Heart left ventricle (tissue), 16 donors: ENCODE measurements at regions not wholly inside any gene's neighbourhood (a gene's known extent, or its start where the extent isn't known, plus 50 kb on each side); places are given as distances from the start of the nearest gene placed in this dataset.

ENCODE experiments used
- ATAC-seq, 4 donors: fragments of 200-7000 bp; cut with Tn5 transposase; one replicate each; pipeline ENCODE4 v1.9.1; 2020 to 2022; ENCODE audit warnings: moderate library complexity in 4 of 4, mild to moderate bottlenecking in 3 of 4, moderate number of reproducible peaks in 1 of 4
- DNase-seq, 5 donors: peaks; one replicate each; pipeline ENCODE4 v3.0.0-alpha.2; 2020
- H3K27ac ChIP-seq, 12 donors: fragments of 200-600 bp; sonication (generic) in 4 of 12; one replicate each; pipeline versions ENCODE4 v1.5.0 to v1.8.0; 2016 to 2022; ENCODE audit warnings: mild to moderate bottlenecking in 2 of 12
- H3K27me3 ChIP-seq, 9 donors: fragments of 200-600 bp; sonication (generic) in 2 of 9; one replicate each; pipeline versions ENCODE4 v1.5.1 to v1.8.0; 2016 to 2022; ENCODE audit warnings: mild to moderate bottlenecking in 3 of 9
- H3K36me3 ChIP-seq, 9 donors: fragments of 200-600 bp; sonication (generic) in 2 of 9; one replicate each; pipeline versions ENCODE4 v1.5.0 to v1.8.0; 2018 to 2022; ENCODE audit warnings: mild to moderate bottlenecking in 2 of 9
- H3K4me1 ChIP-seq, 12 donors: fragments of 200-600 bp; sonication (generic) in 4 of 12; one replicate each; pipeline versions ENCODE4 v1.5.0 to v1.8.0; 2016 to 2022; ENCODE audit warnings: mild to moderate bottlenecking in 3 of 12
- H3K4me3 ChIP-seq, 12 donors: fragments of 200-600 bp; sonication (generic) in 4 of 12; one replicate each; pipeline versions ENCODE4 v1.5.0 to v1.8.0; 2017 to 2022; ENCODE audit warnings: mild to moderate bottlenecking in 9 of 12, moderate library complexity in 4 of 12
- H3K9me3 ChIP-seq, 12 donors: fragments of 200-600 bp; sonication (generic) in 4 of 12; one replicate each; pipeline versions ENCODE4 v1.5.0 to v1.8.0; 2016 to 2022; ENCODE audit warnings: mild to moderate bottlenecking in 1 of 12
- POLR2A ChIP-seq, 2 donors: fragments of 450-650 bp; IDR thresholded peaks; one replicate each; pipeline ENCODE4 v1.6.1; 2017; ENCODE audit warnings: antibody characterized with exemption in 2 of 2, mild to moderate bottlenecking in 2 of 2, moderate library complexity in 2 of 2
- WGBS, 4 donors: extraction: QIAGEN DNeasy Blood & Tissue Kit in 2 of 4; methylation state at CpG; one replicate each; pipeline versions ENCODE4 v1.1.5 to v1.1.7; 2013 to 2018; 5-methylcytosine and 5-hydroxymethylcytosine counted together
- intact Hi-C, 10 donors: fragments of 100-400 bp; cut with DNase I; formaldehyde crosslinking; loops; one replicate each; pipeline versions ENCODE4 v1.11.1 to v1.14.2; 2022
- TF ChIP-seq, protein P1 (sequence below), 12 donors: fragments of 200-600 bp; sonication (generic) in 4 of 12; IDR thresholded peaks; one replicate each; pipeline versions ENCODE4 v1.5.0 to v1.8.0; 2018 to 2022; ENCODE audit warnings: antibody characterized with exemption in 12 of 12, mild to moderate bottlenecking in 5 of 12
- donor health status: ischemic (EF 13 %, LVEDD 7.1; RV severe dilation, severe dysfunction).
- donor health status: healthy with polysubstance abuse.
- donor health status: DM: no; HTN: yes; CAD: no.
- donor health status: DM: no; HTN: no; CAD: no.
- donor health status: ischemic (EF 25% LVEDD 6.9; RV normal size, moderate dysfunction).
- donor health status: ischemic (EF 25% LVEDD 5.7; RV mildly dilated, moderate dysfunction).
- donor health status: healthy.
- donor health status: DM: yes; HTN: yes; CAD: no.
- donor health status: ischemic (EF 35%, LVEDD 5.7; RV mildly dilated, moderate dysfunction).
- donor health status: nonischemic (EF 11% LVEDD 7.7; RV severe dilation, severe dysfunction).
- donor health status: DM: yes; HTN: yes; CAD: no.
- donor health status: PGD.
- donor health status: ischemic (EF 29% LVEDD 5.4; RV normal size, mild dysfunction).
- donor health status: nonischemic (EF 23%, LVEDD 6.1; RV moderate dilation, normal function).

DNA sequence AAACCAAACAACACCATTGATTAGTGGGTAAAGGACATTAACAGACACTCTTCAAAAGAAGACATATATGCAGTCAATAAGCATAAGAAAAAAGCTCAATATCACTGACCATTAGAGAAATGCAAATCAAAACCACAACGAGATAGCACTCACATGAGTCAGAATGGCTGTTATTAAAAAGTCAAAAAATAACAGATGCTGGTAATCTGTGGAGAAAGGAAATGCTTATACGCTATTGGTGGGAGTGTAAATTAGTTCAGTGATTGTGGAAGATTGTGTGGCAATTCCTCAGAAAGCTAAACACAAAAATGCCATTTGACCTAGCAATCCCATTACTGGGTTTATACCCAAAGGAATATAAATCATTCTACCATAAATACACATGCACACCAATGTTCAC, 182.6 kb downstream of the TRPC6 start:
- intact Hi-C loops: no loop called here
- Histone ChIP-seq H3K4me1 (peaks cover 0 to 9% (median 0%) of the 10 kb centered on the region in 12 donors), H3K4me3 (no peak overlapping the region), H3K27me3 (no peaks in the 10 kb centered on the region), H3K9me3 (peaks cover 0 to 4% (median 0%) of the 10 kb centered on the region in 12 donors), H3K36me3 (no peaks in the 10 kb centered on the region), H3K27ac (no peak overlapping the region)
- WGBS, 4 donors: 69 to 77% (median 75%) methylated on average over 2 of the region's 2 CpGs
- DNase-seq: no peak
- TF ChIP-seq, protein P1, sequence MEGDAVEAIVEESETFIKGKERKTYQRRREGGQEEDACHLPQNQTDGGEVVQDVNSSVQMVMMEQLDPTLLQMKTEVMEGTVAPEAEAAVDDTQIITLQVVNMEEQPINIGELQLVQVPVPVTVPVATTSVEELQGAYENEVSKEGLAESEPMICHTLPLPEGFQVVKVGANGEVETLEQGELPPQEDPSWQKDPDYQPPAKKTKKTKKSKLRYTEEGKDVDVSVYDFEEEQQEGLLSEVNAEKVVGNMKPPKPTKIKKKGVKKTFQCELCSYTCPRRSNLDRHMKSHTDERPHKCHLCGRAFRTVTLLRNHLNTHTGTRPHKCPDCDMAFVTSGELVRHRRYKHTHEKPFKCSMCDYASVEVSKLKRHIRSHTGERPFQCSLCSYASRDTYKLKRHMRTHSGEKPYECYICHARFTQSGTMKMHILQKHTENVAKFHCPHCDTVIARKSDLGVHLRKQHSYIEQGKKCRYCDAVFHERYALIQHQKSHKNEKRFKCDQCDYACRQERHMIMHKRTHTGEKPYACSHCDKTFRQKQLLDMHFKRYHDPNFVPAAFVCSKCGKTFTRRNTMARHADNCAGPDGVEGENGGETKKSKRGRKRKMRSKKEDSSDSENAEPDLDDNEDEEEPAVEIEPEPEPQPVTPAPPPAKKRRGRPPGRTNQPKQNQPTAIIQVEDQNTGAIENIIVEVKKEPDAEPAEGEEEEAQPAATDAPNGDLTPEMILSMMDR (IDR thresholded peaks at IDR 0.05): no peak
- TF ChIP-seq POLR2A (IDR thresholded peaks at IDR 0.05): no peak
- no peak for ATAC-seq

DNA sequence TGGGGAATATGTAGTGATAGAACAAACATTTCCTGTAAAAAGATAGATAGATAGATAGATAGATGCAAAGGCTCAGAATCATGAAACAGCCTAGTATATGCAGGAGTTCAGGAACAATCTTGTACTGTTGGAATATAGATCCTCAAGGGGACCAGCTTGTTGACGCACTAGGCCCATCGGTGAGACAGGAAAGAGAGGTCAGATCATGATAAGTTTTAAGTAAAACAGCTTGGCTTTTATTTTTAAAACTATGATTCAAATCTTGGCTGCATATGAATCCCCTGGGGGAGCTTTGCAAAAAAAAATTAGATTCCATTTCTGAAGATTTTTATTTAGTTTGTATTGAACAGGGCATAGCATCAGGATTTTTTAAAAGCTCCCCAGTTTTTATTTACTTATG, 185.8 kb downstream of the TRPC6 start:
- WGBS, 4 donors: 20 to 63% (median 30%) methylated on average over 2 of the region's 2 CpGs
- peak overlapping the region in 5 of 12 donors; percentile 2 to 57 (median 46) for H3K27ac ChIP-seq
- peak; percentile 27 to 82 (median 69) for ATAC-seq
- H3K27me3 ChIP-seq: no peaks in the 10 kb centered on the region
- TF ChIP-seq POLR2A (IDR thresholded peaks at IDR 0.05): no peak
- TF ChIP-seq, protein P1 (IDR thresholded peaks at IDR 0.05): no peak
- intact Hi-C loops: loop anchor here in 1 of 10 donors (5.0 kb wide), 1 partner anchor 34 kb away; no protein-coding TSS in a partner anchor
- no peak overlapping the region for H3K4me3 ChIP-seq
- no peaks in the 10 kb centered on the region for H3K36me3 ChIP-seq
- peaks cover 0 to 9% (median 0%) of the 10 kb centered on the region in 12 donors for H3K4me1 ChIP-seq
- H3K9me3 ChIP-seq: peaks cover 0 to 10% (median 0%) of the 10 kb centered on the region in 12 donors
- DNase-seq: peak in 1 of 5 donors; percentile 11

DNA sequence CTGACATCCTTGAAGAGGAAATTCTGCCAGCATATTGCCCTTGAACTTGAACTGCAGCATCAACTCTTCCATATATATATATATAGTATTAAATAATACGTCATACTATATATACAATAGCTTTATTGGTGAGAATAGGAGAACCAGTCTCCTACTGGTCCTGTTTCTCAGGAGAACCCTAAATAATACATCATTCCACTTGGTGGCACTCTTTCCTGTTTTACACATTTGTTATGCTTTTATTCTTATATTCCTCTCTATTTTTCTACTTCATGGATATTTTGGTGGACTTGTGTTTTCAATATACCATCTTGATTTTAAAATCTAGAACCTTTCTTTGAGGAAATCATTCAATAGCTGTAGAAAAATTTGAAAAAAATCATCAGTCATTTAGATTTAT, 193.3 kb downstream of the TRPC6 start:
- intact Hi-C loops: loop anchor here in 1 of 10 donors (5.0 kb wide), 1 partner anchor 47 kb away; no protein-coding TSS in a partner anchor

DNA sequence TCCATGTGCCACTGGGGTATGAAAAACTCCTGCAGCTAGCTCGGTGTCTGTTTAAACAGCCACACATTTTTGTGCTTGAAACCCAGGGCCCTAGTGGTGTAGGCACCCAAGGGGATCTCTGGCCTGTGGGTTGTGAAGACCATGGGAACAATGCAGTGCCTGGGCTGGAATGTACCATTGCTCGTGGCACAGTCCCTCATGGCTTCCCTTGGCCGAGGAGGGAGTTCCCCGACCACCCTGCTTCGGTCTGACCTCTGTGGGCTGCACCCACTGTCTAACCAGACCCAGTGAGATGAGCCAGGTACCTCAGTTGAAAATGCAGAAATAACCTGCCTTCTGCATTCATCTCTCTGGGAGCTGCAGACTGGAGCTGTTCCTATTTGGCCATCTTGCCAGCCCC, 214.0 kb downstream of the TRPC6 start:
- Histone ChIP-seq H3K4me3 (no peak overlapping the region), H3K4me1 (no peaks in the 10 kb centered on the region), H3K9me3 (peaks cover 0 to 30% (median 10%) of the 10 kb centered on the region in 12 donors), H3K27ac (no peak overlapping the region), H3K27me3 (no peaks in the 10 kb centered on the region), H3K36me3 (no peaks in the 10 kb centered on the region)
- 60 to 76% (median 70%) methylated on average over 1 to 5 of the region's 5 CpGs; no CpG with 5 or more reads in 1 of the 4 donors for WGBS, 4 donors
- intact Hi-C loops: loop anchor here in 1 of 10 donors (10.0 kb wide), 1 partner anchor 55 kb away; no protein-coding TSS in a partner anchor
- no peak for TF ChIP-seq POLR2A (IDR thresholded peaks at IDR 0.05)
- DNase-seq: no peak
- ATAC-seq: no peak

More for the DNA sequence above, 193.3 kb downstream of the TRPC6 start:
- H3K4me3 ChIP-seq: no peak overlapping the region
- 63 to 83% (median 73%) methylated on average over 1 of the region's 1 CpG for WGBS, 4 donors
- TF ChIP-seq, protein P1 (IDR thresholded peaks at IDR 0.05): peak in 8 of 12 donors; percentile 12 to 40 (median 28)
- TF ChIP-seq POLR2A (IDR thresholded peaks at IDR 0.05): no peak
- no peak for ATAC-seq
- no peak overlapping the region for H3K27ac ChIP-seq
- no peaks in the 10 kb centered on the region for H3K36me3 ChIP-seq
- H3K4me1 ChIP-seq: no peaks in the 10 kb centered on the region
- DNase-seq: no peak
- peaks cover 0 to 3% (median 0%) of the 10 kb centered on the region in 12 donors for H3K9me3 ChIP-seq
- no peaks in the 10 kb centered on the region for H3K27me3 ChIP-seq
